HCT116 (cell line): ENCODE measurements at regions not wholly inside any gene's neighbourhood (a gene's known extent, or its start where the extent isn't known, plus 50 kb on each side); places are given as distances from the start of the nearest gene placed in this dataset.

Experiments
- ATAC-seq: fragments of 200-7000 bp; cut with Tn5 transposase; 2 replicates; pipeline ENCODE4 v1.9.1; 2020; ENCODE audit warnings: mild to moderate bottlenecking, moderate library complexity
- BruUV-seq: library from RNA; stranded (reverse); fragments of 400-500 nt; replicated peaks from 2 replicates; lab custom pipeline; 2021; lab: Mats Ljungman, UMichigan
- CTCF ChIA-PET: fragments of 300-600 bp; sonication (Branson Sonifier 250); formaldehyde crosslinking; loops from one replicate; lab custom pipeline; 2021; ENCODE audit warnings: antibody characterized with exemption; lab: Charles Lee
- POLR2A ChIA-PET: fragments of 300-600, 350-600 bp; sonication (Branson Sonifier 250); formaldehyde crosslinking; loops from one replicate; lab custom pipeline; 2021; ENCODE audit warnings: antibody characterized with exemption; lab: Charles Lee
- RAD21 ChIA-PET, 2 experiments: fragments of 300-600 bp; sonication (Branson Sonifier 250); formaldehyde crosslinking; loops; one replicate each; lab custom pipeline; 2023; ENCODE audit warnings: low total read pairs in 2 of 2; ENCODE audit not compliant: uncharacterized antibody in 2 of 2, unreplicated experiment in 2 of 2, low non-redundant PET in 1 of 2; lab: Charles Lee
- DNase-seq: peaks from one replicate; pipeline ENCODE4 v3.0.0-alpha.2; 2010; ENCODE audit warnings: low read depth, low spot score
- H2AFZ ChIP-seq: fragments of 200-600 bp; shearing (Covaris generic), sonication (generic); 2 replicates; pipeline ENCODE4 v1.6.1; 2017; ENCODE audit warnings: low read depth, mixed run types, mixed read lengths, antibody characterized with exemption, low read length; ENCODE audit not compliant: poor library complexity, severe bottlenecking
- H3K27ac ChIP-seq: 2 replicates; pipeline ENCODE4 v1.5.1; 2012; ENCODE audit warnings: low read depth, low read length
- H3K27me3 ChIP-seq: fragments of 200-600 bp; sonication (generic); 2 replicates; pipeline ENCODE4 v1.6.1; 2016; ENCODE audit warnings: mixed run types, low read length, mixed read lengths; ENCODE audit not compliant: insufficient read depth
- H3K36me3 ChIP-seq, 2 experiments: fragments of 200-500 bp in 1 of 2; fragments of 200-600 bp in 1 of 2; sonication (Bioruptor generic) in 1 of 2; sonication (generic) in 1 of 2; 2 replicates each; pipeline versions ENCODE4 v1.5.1 to v1.6.1; 2014 to 2016; ENCODE audit warnings: low read length in 2 of 2, inconsistent platforms in 1 of 2, mixed read lengths in 1 of 2, mixed run types in 1 of 2; ENCODE audit not compliant: insufficient read depth in 2 of 2, control insufficient read depth in 1 of 2
- H3K4me1 ChIP-seq, 2 experiments: fragments of 200-600 bp in 1 of 2; sonication (generic) in 1 of 2; 2 replicates each; pipeline versions ENCODE4 v1.5.1 to v1.6.1; 2012 to 2017; ENCODE audit warnings: low read length in 2 of 2, inconsistent platforms in 1 of 2, mild to moderate bottlenecking in 1 of 2, mixed read lengths in 1 of 2, mixed run types in 1 of 2, moderate library complexity in 1 of 2; ENCODE audit not compliant: insufficient read depth in 2 of 2, control insufficient read depth in 1 of 2
- H3K4me2 ChIP-seq: fragments of 200-600 bp; sonication (generic); 2 replicates; pipeline ENCODE4 v1.6.1; 2017; ENCODE audit warnings: mixed run types, low read length, mixed read lengths
- H3K4me3 ChIP-seq, 2 experiments: fragments of 200-600 bp in 1 of 2; sonication (generic) in 1 of 2; replicated peaks in 1 of 2; 2 replicates each; pipeline ENCODE4 v1.5.1; 2011 to 2016; ENCODE audit warnings: low read length in 2 of 2, control low read depth in 1 of 2, low read depth in 1 of 2, mild to moderate bottlenecking in 1 of 2, mixed read lengths in 1 of 2, mixed run types in 1 of 2
- H3K79me2 ChIP-seq: fragments of 200-600 bp; sonication (generic); 2 replicates; pipeline ENCODE4 v1.6.1; 2017; ENCODE audit warnings: mild to moderate bottlenecking, mixed run types, low read length, moderate library complexity, mixed read lengths; ENCODE audit not compliant: insufficient read depth
- H3K9ac ChIP-seq: fragments of 200-600 bp; sonication (generic); 2 replicates; pipeline ENCODE4 v1.6.1; 2016; ENCODE audit warnings: low read length, mixed read lengths
- H3K9me2 ChIP-seq: fragments of 200-600 bp; sonication (generic), shearing (Covaris generic); 2 replicates; pipeline ENCODE4 v1.6.1; 2017; ENCODE audit warnings: mixed run types, mild to moderate bottlenecking, moderate library complexity; ENCODE audit not compliant: insufficient read depth
- H3K9me3 ChIP-seq, 2 experiments: fragments of 200-500 bp in 1 of 2; fragments of 200-600 bp in 1 of 2; sonication (Bioruptor generic) in 1 of 2; sonication (generic) in 1 of 2; 2 replicates each; pipeline ENCODE4 v1.6.1; 2014 to 2017; ENCODE audit warnings: low read length in 2 of 2, mixed read lengths in 2 of 2, inconsistent platforms in 1 of 2, low read depth in 1 of 2, mild to moderate bottlenecking in 1 of 2, mixed run types in 1 of 2, moderate library complexity in 1 of 2; ENCODE audit not compliant: control insufficient read depth in 1 of 2, insufficient read depth in 1 of 2
- H4K20me1 ChIP-seq: fragments of 200-600 bp; sonication (generic), shearing (Covaris generic); 2 replicates; pipeline ENCODE4 v1.6.1; 2017; ENCODE audit warnings: mixed run types, mild to moderate bottlenecking, moderate library complexity; ENCODE audit not compliant: insufficient read depth
- ATF3 ChIP-seq: IDR thresholded peaks from 2 replicates; pipeline ENCODE4 v1.6.1; 2012
- CEBPB ChIP-seq: IDR thresholded peaks from 2 replicates; pipeline ENCODE4 v1.6.1; 2012; ENCODE audit warnings: low read depth
- CTCF ChIP-seq, 3 experiments: fragments of 200-600 bp in 1 of 3; sonication (generic) in 1 of 3; IDR thresholded peaks in 2 of 3; conservative IDR thresholded peaks in 1 of 3; 2 replicates each; pipeline ENCODE4 v1.5.1; 2012 to 2017; ENCODE audit warnings: low read depth in 2 of 3, low read length in 2 of 3, antibody characterized with exemption in 1 of 3, borderline replicate concordance in 1 of 3, control low read depth in 1 of 3, mild to moderate bottlenecking in 1 of 3, mixed read lengths in 1 of 3, mixed run types in 1 of 3, moderate library complexity in 1 of 3; ENCODE audit not compliant: insufficient read depth in 1 of 3
- EGR1 ChIP-seq: IDR thresholded peaks from 2 replicates; pipeline ENCODE4 v1.6.1; 2012; ENCODE audit warnings: low read depth
- ELF1 ChIP-seq: IDR thresholded peaks from 2 replicates; pipeline ENCODE4 v1.6.1; 2012; ENCODE audit warnings: low read depth, borderline replicate concordance
- EZH2 ChIP-seq: fragments of 200-600 bp; sonication (generic); IDR thresholded peaks from 2 replicates; pipeline ENCODE4 v1.6.1; 2017; ENCODE audit warnings: antibody characterized with exemption, mixed run types
- EZH2phosphoT487 ChIP-seq: fragments of 200-600 bp; IDR thresholded peaks from 2 replicates; pipeline ENCODE4 v1.6.1; 2018; ENCODE audit warnings: antibody characterized with exemption, borderline replicate concordance
- MAX ChIP-seq: IDR thresholded peaks from 2 replicates; pipeline ENCODE4 v1.6.1; 2012
- POLR2A ChIP-seq: IDR thresholded peaks from 2 replicates; pipeline ENCODE4 v1.7.0; 2011; ENCODE audit warnings: borderline replicate concordance; ENCODE audit not compliant: insufficient read depth, insufficient read length; ENCODE audit errors: extremely low read depth
- POLR2AphosphoS5 ChIP-seq: IDR thresholded peaks from 2 replicates; pipeline ENCODE4 v1.6.1; 2011; ENCODE audit warnings: mild to moderate bottlenecking, low read depth, low read length, moderate library complexity
- REST ChIP-seq: IDR thresholded peaks from 2 replicates; pipeline ENCODE4 v1.6.1; 2012; ENCODE audit warnings: low read depth
- SIN3A ChIP-seq: IDR thresholded peaks from 2 replicates; pipeline ENCODE4 v1.6.1; 2012; ENCODE audit warnings: low read depth
- SRF ChIP-seq: IDR thresholded peaks from 2 replicates; pipeline ENCODE4 v1.6.1; 2012; ENCODE audit warnings: low read depth
- TCF7L2 ChIP-seq: IDR thresholded peaks from 2 replicates; pipeline ENCODE4 v1.7.0; 2011; ENCODE audit warnings: borderline replicate concordance, inconsistent platforms; ENCODE audit not compliant: insufficient read depth, insufficient read length; ENCODE audit errors: extremely low read depth
- YY1 ChIP-seq: IDR thresholded peaks from 2 replicates; pipeline ENCODE4 v1.6.1; 2011; ENCODE audit warnings: low read length, low read depth, moderate library complexity, mild to moderate bottlenecking; ENCODE audit not compliant: insufficient replicate concordance; ENCODE audit errors: extremely low read depth
- ZBTB33 ChIP-seq: IDR thresholded peaks from 2 replicates; pipeline ENCODE4 v1.6.1; 2011; ENCODE audit warnings: mild to moderate bottlenecking, low read length, moderate library complexity; ENCODE audit not compliant: insufficient replicate concordance; ENCODE audit errors: extremely low read depth
- ZFX ChIP-seq: fragments of 450-650 bp; IDR thresholded peaks from 2 replicates; pipeline ENCODE4 v1.6.1; 2017
- ZNF274 ChIP-seq: fragments of 200-500 bp; sonication (Bioruptor generic); IDR thresholded peaks from 2 replicates; pipeline ENCODE4 v1.6.1; 2014; ENCODE audit warnings: mild to moderate bottlenecking, low read depth, low read length, inconsistent platforms
- intact Hi-C: fragments of 100-400 bp; cut with micrococcal nuclease; formaldehyde crosslinking; loops from 2 replicates; pipeline ENCODE4 v1.10.0; 2022

- Histone ChIP-seq H3K9me3 (no peaks in the 10 kb centered on the region), H3K9me2 (no peaks in the 10 kb centered on the region), H3K27ac (no peak overlapping the region), H3K79me2 (no peaks in the 10 kb centered on the region), H2AFZ (no peak overlapping the region), H3K4me3 (no peak overlapping the region), H4K20me1 (no peaks in the 10 kb centered on the region), H3K4me2 (no peak overlapping the region), H3K4me1 (peaks cover 0 to 11% of the 10 kb centered on the region in 2 experiments; a peak in 2 of 4 replicates), H3K9ac (no peak overlapping the region), H3K36me3 (no peaks in the 10 kb centered on the region), H3K27me3 (no peaks in the 10 kb centered on the region)
- intact Hi-C loops: no loop called here
- ChIA-PET CTCF (no interaction called here), RAD21 (no interaction called here), POLR2A (no interaction called here)
- BruUV-seq: no TSS peak
- no peak for DNase-seq
- no peak for ATAC-seq
- TF ChIP-seq SIN3A (no peak), EGR1 (no peak), EZH2phosphoT487 (no peak), REST (no peak), YY1 (no peak), CEBPB (no peak), CTCF (IDR thresholded peaks at IDR 0.05 in 2 of 3, conservative IDR thresholded peaks at IDR 0.05 in 1 of 3; ENCODE audit: borderline replicate concordance in 1 of 3, insufficient read depth in 1 of 3, low read depth in 2 of 3, low read length in 2 of 3) (no peak), ZNF274 (no peak), MAX (no peak), ZFX (no peak), ELF1 (no peak), POLR2AphosphoS5 (no peak), POLR2A (no peak), SRF (no peak), ZBTB33 (no peak), ATF3 (no peak), EZH2 (no peak), TCF7L2 (no peak)
These were observed 201.3 kb downstream of the ABHD5 start for GRCh38 chr3:43892061-43892460.
